Coronary artery (tissue), 2 donors: ENCODE measurements at regions not wholly inside any gene's neighbourhood (a gene's known extent, or its start where the extent isn't known, plus 50 kb on each side); places are given as distances from the start of the nearest gene placed in this dataset.

ENCODE experiments used
- DNase-seq: peaks from one replicate; pipeline ENCODE4 v3.0.0-alpha.2; 2017; ENCODE audit warnings: low spot score
- H3K27ac ChIP-seq, 2 donors: fragments of 200-600 bp; sonication (generic); one replicate each; pipeline ENCODE4 v1.5.1; 2016 to 2019
- H3K4me3 ChIP-seq: fragments of 200-600 bp; sonication (generic); 2 replicates; pipeline ENCODE4 v1.5.1; 2016; ENCODE audit warnings: mild to moderate bottlenecking, moderate library complexity
- CTCF ChIP-seq: fragments of 200-600 bp; sonication (generic); IDR thresholded peaks from one replicate; pipeline ENCODE4 v1.5.1; 2019; ENCODE audit warnings: antibody characterized with exemption

- Histone ChIP-seq H3K4me3 (no peak overlapping the region), H3K27ac (no peak overlapping the region)
- no peak for TF ChIP-seq CTCF
- no peak for DNase-seq
These were observed 214.1 kb upstream of the PELI2 start for GRCh38 chr14:55904086-55904485.

DNA sequence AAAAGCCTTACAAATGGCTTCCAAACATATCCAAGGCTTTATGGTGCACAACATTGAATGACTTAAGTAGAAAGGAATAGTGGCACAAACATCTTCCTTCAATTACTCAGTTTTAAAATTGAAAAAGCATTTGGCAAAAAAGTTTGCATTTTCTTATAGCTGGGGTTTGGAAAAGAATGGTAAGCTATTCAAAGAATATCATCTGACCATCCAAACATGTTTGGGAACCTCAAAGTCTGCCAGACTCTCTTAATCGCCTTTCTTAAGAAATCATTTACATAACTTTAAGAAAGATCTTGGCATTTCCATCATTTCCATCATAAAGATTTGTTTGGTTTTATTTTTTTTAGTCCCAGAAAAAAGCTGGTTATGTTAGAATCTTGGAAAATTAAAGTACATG is 210.1 kb upstream of the PELI2 start:
- DNase-seq = no peak
- TF ChIP-seq CTCF = no peak
- H3K27ac ChIP-seq = no peak overlapping the region
- no peak overlapping the region for H3K4me3 ChIP-seq

GRCh38 chr14:55909879-55910278 is 208.3 kb upstream of the PELI2 start:
- TF ChIP-seq CTCF = no peak
- no peak for DNase-seq
- Histone ChIP-seq H3K27ac (no peak overlapping the region), H3K4me3 (no peak overlapping the region)

DNA sequence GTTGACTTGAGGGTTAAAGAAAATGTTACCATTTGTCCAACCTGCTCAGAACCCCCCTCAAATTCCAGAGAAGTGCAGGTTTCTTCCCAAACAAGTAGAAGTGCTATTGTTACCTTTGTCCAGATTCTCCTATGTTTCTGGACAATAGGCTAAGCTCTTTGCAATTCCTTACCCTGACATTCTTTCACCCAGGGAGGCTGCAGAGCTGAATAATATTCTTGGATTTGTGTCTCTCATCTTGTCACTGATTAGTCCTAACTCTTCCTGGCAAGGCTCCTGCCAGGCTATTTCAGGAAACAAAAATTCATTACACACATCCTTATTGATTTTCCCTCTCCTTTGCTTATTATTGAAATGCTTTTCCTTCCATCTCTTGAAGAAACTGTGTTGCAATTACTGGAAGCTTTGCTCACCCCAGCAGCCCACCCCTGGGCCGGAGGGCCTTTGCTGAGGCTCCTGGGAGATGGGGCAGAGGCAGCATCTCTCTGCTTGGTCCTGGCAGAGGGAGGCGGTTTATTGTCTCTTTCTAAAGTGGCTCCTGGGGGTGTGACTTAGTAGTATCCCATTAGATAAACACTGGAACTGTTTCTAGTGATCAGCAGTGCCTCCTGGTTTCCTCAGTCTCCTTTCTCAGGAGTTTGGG is 207.5 kb upstream of the PELI2 start:
- H3K4me3 ChIP-seq = no peak overlapping the region
- no peak overlapping the region for H3K27ac ChIP-seq
- DNase-seq = no peak
- TF ChIP-seq CTCF = no peak

- Histone ChIP-seq H3K4me3 (no peak overlapping the region), H3K27ac (no peak overlapping the region)
- no peak for DNase-seq
- no peak for TF ChIP-seq CTCF
These were observed 206.4 kb upstream of the PELI2 start for GRCh38 chr14:55911776-55912175.

GRCh38 chr14:55912344-55912743 is 205.9 kb upstream of the PELI2 start:
- no peak for TF ChIP-seq CTCF
- Histone ChIP-seq H3K27ac (no peak overlapping the region), H3K4me3 (no peak overlapping the region)
- DNase-seq = no peak

GRCh38 chr14:55913324-55914025 is 204.7 kb upstream of the PELI2 start:
- peak; percentile 81 for DNase-seq
- no peak overlapping the region for H3K4me3 ChIP-seq
- peak overlapping the region in 1 of 2 donors; percentile 47 for H3K27ac ChIP-seq
- TF ChIP-seq CTCF = no peak
